RWPE1 (cell line): ENCODE measurements at regions not wholly inside any gene's neighbourhood (a gene's known extent, or its start where the extent isn't known, plus 50 kb on each side); places are given as distances from the start of the nearest gene placed in this dataset.

Experiments used
- CTCF ChIA-PET: fragments of 350-600 bp; sonication (Branson Sonifier 250); formaldehyde crosslinking; extraction: SDS; loops from one replicate; lab custom pipeline; 2021; lab: Yijun Ruan, JAX
- POLR2A ChIA-PET: fragments of 400-600 bp; formaldehyde crosslinking; extraction: SDS; loops from one replicate; lab custom pipeline; 2020; ENCODE audit warnings: antibody characterized with exemption; ENCODE audit not compliant: low non-redundant PET; lab: Yijun Ruan, JAX
- DNase-seq: peaks from one replicate; pipeline ENCODE4 v3.0.0; 2012; ENCODE audit warnings: low spot score
- H3K27ac ChIP-seq: fragments of 450-650 bp; 2 replicates; pipeline ENCODE4 v1.5.1; 2017
- CTCF ChIP-seq: fragments of 450-650 bp; conservative IDR thresholded peaks from 2 replicates; pipeline ENCODE4 v1.5.1; 2017; ENCODE audit warnings: low read depth, mild to moderate bottlenecking

GRCh38 chr21:18771845-18772380 lies 368.3 kb upstream of the TMPRSS15 start:
- POLR2A ChIA-PET, result no interaction called here
- TF ChIP-seq CTCF, result no peak
- DNase-seq, result no peak
- no peak overlapping the region for H3K27ac ChIP-seq
- CTCF ChIA-PET, result interaction anchor here (0.6 kb wide), 1 partner anchor 1499 kb away, joined by 5 read pairs; no protein-coding TSS in a partner anchor

DNA sequence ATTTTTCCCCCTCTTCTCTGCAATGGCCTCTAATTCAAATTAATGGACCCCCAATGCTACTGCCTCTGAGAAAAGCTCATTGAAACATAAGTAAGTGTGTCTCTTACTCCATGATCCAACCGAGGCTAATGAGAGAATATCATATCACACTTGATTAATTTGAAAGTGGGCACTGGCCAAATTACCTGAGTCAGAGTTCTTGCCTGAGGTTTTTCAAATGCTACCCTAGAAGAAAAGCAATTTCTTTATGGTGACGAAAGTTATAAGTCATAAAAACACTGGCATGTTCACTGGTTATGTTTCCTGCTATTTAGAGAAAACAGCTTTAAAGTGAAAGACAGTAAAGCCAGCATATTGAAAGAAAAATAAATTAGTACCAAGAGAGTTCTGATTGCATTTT lies 368.8 kb upstream of the TMPRSS15 start:
- CTCF ChIA-PET, result no interaction called here
- POLR2A ChIA-PET, result no interaction called here
- no peak overlapping the region for H3K27ac ChIP-seq

GRCh38 chr21:18772897-18773296 lies 369.3 kb upstream of the TMPRSS15 start:
- CTCF ChIA-PET, result no interaction called here
- H3K27ac ChIP-seq, result no peak overlapping the region
- TF ChIP-seq CTCF, result no peak
- POLR2A ChIA-PET, result no interaction called here
- no peak for DNase-seq

More for the DNA sequence above, 368.8 kb upstream of the TMPRSS15 start:
- TF ChIP-seq CTCF, result no peak
- peak; percentile 44 for DNase-seq

DNA sequence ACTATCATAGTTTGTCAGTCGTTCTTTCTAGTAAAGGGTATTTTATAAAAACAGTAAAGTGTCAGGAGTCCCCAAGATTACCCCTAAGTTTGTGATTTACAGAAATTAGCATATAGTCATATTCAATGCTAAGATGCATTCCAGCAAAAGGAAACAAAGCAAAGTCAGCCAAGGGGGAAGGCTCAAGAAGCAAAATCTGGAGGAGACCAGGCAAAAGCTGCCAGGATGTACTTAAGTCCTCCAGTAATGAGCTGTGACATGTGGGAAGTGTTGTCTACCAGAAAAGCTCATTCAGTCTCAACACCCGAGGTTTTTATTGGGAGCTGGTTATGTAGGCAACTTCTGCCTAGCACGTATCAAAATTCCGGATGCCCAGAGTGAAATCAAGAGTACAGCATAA lies 373.4 kb upstream of the TMPRSS15 start:
- no peak for TF ChIP-seq CTCF
- CTCF ChIA-PET, result interaction anchor here (0.6 kb wide), 1 partner anchor 182 kb away, joined by 4 read pairs; no protein-coding TSS in a partner anchor
- no peak overlapping the region for H3K27ac ChIP-seq
- no peak for DNase-seq
- POLR2A ChIA-PET, result no interaction called here

DNA sequence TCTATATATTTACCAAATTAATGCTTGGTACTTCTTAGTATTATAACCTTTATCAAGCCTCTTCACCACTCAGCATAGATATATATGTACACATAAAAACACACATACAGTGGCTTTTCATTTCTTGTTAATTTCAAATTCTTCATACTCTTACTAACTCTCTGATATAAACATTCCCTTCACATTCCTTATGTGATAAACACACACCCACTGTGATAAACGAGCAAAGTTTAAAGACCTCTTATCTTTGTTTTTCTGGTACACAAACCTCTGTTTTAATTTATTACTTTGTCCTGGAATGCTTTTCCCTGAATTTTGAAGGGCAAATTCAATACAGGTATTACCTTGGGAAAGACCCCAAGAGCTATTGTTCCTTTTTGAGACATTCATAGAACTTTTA lies 379.1 kb upstream of the TMPRSS15 start:
- no peak for TF ChIP-seq CTCF
- no peak overlapping the region for H3K27ac ChIP-seq
- ChIA-PET POLR2A (no interaction called here), CTCF (no interaction called here)
- DNase-seq, result no peak

DNA sequence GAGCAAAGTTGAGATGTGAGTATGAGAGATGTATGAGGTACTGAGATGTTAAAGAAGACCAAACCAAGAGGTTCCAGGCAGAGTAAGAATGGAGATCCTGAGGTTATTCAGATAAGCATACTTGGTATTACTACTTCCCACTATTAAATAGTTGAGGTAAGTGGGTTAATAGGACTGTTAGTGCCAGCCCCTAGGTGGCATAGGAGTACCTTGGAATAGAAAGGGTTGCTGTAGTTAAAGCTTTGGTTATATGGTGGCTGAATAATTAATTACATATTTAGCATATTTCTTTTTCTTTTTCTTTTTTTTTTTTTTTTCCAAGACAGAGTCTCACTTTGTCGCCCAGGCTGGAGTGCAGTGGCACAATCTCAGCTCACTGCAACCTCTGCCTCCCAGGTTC lies 397.9 kb upstream of the TMPRSS15 start:
- ChIA-PET POLR2A (no interaction called here), CTCF (interaction anchor here (0.6 to 0.7 kb wide), 6 partner anchors 55 to 1737 kb away, joined by 3 to 7 read pairs (median 4); no protein-coding TSS in a partner anchor)
- TF ChIP-seq CTCF, result 0 out of 2 replicates have a peak, but pooled peaks have one; percentile 12
- H3K27ac ChIP-seq, result no peak overlapping the region
- peak; percentile 5 for DNase-seq
